NCI-H2196 treated with DMSO at 0.1 percent for 48 hours (cell line): ENCODE measurements at regions not wholly inside any gene's neighbourhood (a gene's known extent, or its start where the extent isn't known, plus 50 kb on each side); places are given as distances from the start of the nearest gene placed in this dataset.
"Not testable (repeated sequence)": the region's sequence is repeated elsewhere in the genome, so short reads cannot be mapped to it uniquely, and the experiment has no call there.

Experiments
- DNase-seq: peaks from one replicate; lab custom pipeline; 2025; ENCODE audit not compliant: unreplicated experiment; lab: John Stamatoyannopoulos, UW

GRCh38 chr11:134949121-134950090 is 537.4 kb upstream of the B3GAT1 start:
- no peak for DNase-seq

GRCh38 chr11:134947556-134947955 is 535.5 kb upstream of the B3GAT1 start:
- DNase-seq, result no peak

- no peak for DNase-seq
Measured at GRCh38 chr11:134945993-134946392, 534.0 kb upstream of the B3GAT1 start.

- DNase-seq, result no peak
Measured at GRCh38 chr11:134944986-134945385, 532.9 kb upstream of the B3GAT1 start.

GRCh38 chr11:134944131-134944530 is 532.1 kb upstream of the B3GAT1 start:
- DNase-seq, result no peak

- no peak for DNase-seq
Measured at GRCh38 chr11:134943544-134943943, 531.5 kb upstream of the B3GAT1 start.

GRCh38 chr11:134942681-134943080 is 530.6 kb upstream of the B3GAT1 start:
- no peak for DNase-seq

GRCh38 chr11:134941936-134942600 is 530.0 kb upstream of the B3GAT1 start:
- DNase-seq, result not testable (repeated sequence)

GRCh38 chr11:134941326-134941725 is 529.3 kb upstream of the B3GAT1 start:
- DNase-seq, result no peak

GRCh38 chr11:134940441-134941126 is 528.5 kb upstream of the B3GAT1 start:
- DNase-seq, result no peak

GRCh38 chr11:134939905-134940304 is 527.9 kb upstream of the B3GAT1 start:
- DNase-seq, result no peak

- DNase-seq, result no peak
Measured at GRCh38 chr11:134939031-134939430, 527.0 kb upstream of the B3GAT1 start.

- DNase-seq, result no peak
Measured at GRCh38 chr11:134938212-134938611, 526.2 kb upstream of the B3GAT1 start.

- not testable (repeated sequence) for DNase-seq
Measured at GRCh38 chr11:134937193-134937592, 525.2 kb upstream of the B3GAT1 start.

GRCh38 chr11:134932761-134933160 is 520.7 kb upstream of the B3GAT1 start:
- no peak for DNase-seq

- no peak for DNase-seq
Measured at GRCh38 chr11:134925432-134925831, 513.4 kb upstream of the B3GAT1 start.

GRCh38 chr11:134923441-134923840 is 511.4 kb upstream of the B3GAT1 start:
- DNase-seq, result no peak

GRCh38 chr11:134921938-134922337 is 509.9 kb upstream of the B3GAT1 start:
- no peak for DNase-seq

- no peak for DNase-seq
Measured at GRCh38 chr11:134920851-134921608, 509.0 kb upstream of the B3GAT1 start.

- no peak for DNase-seq
Measured at GRCh38 chr11:134916421-134917213, 504.6 kb upstream of the B3GAT1 start.
